ENCODE measurements at regions not wholly inside any gene's neighbourhood (a gene's known extent, or its start where the extent isn't known, plus 50 kb on each side); places are given as distances from the start of the nearest gene placed in this dataset.

DNA sequence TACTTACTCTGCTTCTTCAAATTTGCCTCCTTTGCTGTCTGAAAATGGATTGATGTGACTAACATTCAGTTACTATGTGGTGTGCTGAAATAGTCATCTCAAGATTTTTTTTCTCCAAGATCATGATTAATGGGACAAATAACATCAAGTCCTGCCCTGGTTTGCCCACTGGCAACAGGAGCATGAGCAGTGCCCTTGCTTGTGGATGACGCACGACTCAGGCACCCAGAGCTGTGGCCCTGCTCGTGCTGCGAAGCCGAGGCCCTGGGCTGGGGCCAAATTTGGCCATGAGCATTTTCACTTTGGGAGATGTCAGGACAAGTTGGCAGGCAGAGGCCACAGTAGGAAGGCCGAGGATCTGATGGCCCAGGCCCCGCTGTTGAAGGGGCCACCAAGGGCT is 239.8 kb upstream of the IGFBP3 start:
- no peak for TF ChIP-seq POLR2AphosphoS5 (IDR thresholded peaks at IDR 0.05; ENCODE audit: low read depth, low read length)
- no peak for TF ChIP-seq TAF1 (IDR thresholded peaks at IDR 0.05; ENCODE audit: low read depth, low read length)
